GM18861 (cell line): ENCODE measurements at regions not wholly inside any gene's neighbourhood (a gene's known extent, or its start where the extent isn't known, plus 50 kb on each side); places are given as distances from the start of the nearest gene placed in this dataset.
"Not testable (repeated sequence)": the region's sequence is repeated elsewhere in the genome, so short reads cannot be mapped to it uniquely, and the experiment has no call there.

Source experiments
- ATAC-seq: cut with Tn5 transposase; IDR thresholded peaks from one replicate; pipeline ENCODE4 v1.9.1; 2021; ENCODE audit not compliant: unreplicated experiment

- ATAC-seq = no peak
Measured at GRCh38 chr6:120384671-120385070, 949.6 kb downstream of the TBC1D32 start.

GRCh38 chr6:120383681-120384080 is 950.6 kb downstream of the TBC1D32 start:
- ATAC-seq = no peak

- peak; percentile 96 for ATAC-seq
Measured at GRCh38 chr6:120378582-120379220, 955.6 kb downstream of the TBC1D32 start.

- no peak for ATAC-seq
Measured at GRCh38 chr6:120373185-120373584, 961.1 kb downstream of the TBC1D32 start.

GRCh38 chr6:120363429-120363828 is 970.9 kb downstream of the TBC1D32 start:
- no peak for ATAC-seq

- ATAC-seq = not testable (repeated sequence)
Measured at GRCh38 chr6:120358535-120358934, 975.7 kb downstream of the TBC1D32 start.

- ATAC-seq = no peak
Measured at GRCh38 chr6:120357447-120357846, 976.8 kb downstream of the TBC1D32 start.

- no peak for ATAC-seq
Measured at GRCh38 chr6:120355822-120356221, 978.5 kb downstream of the TBC1D32 start.

- no peak for ATAC-seq
Measured at GRCh38 chr6:120354452-120355098, 979.7 kb downstream of the TBC1D32 start.

GRCh38 chr6:120352491-120352890 is 981.8 kb downstream of the TBC1D32 start:
- ATAC-seq = no peak

- no peak for ATAC-seq
Measured at GRCh38 chr6:120348926-120349325, 985.4 kb downstream of the TBC1D32 start.

- no peak for ATAC-seq
Measured at GRCh38 chr6:120328521-120328920, 979.0 kb upstream of the MAN1A1 start.

- peak; percentile 92 for ATAC-seq
Measured at GRCh38 chr6:120320481-120321162, 971.1 kb upstream of the MAN1A1 start.

- peak; percentile 56 for ATAC-seq
Measured at GRCh38 chr6:120304223-120304622, 954.7 kb upstream of the MAN1A1 start.

- ATAC-seq = peak; percentile 75
Measured at GRCh38 chr6:120303527-120303926, 954.0 kb upstream of the MAN1A1 start.

- ATAC-seq = no peak
Measured at GRCh38 chr6:120302041-120302440, 952.5 kb upstream of the MAN1A1 start.

- ATAC-seq = peak; percentile 55
Measured at GRCh38 chr6:120290964-120291363, 941.4 kb upstream of the MAN1A1 start.

- no peak for ATAC-seq
Measured at GRCh38 chr6:120282005-120282404, 932.4 kb upstream of the MAN1A1 start.

- no peak for ATAC-seq
Measured at GRCh38 chr6:120279466-120280167, 930.1 kb upstream of the MAN1A1 start.

- no peak for ATAC-seq
Measured at GRCh38 chr6:120278689-120279396, 929.3 kb upstream of the MAN1A1 start.

GRCh38 chr6:120274547-120274946 is 925.0 kb upstream of the MAN1A1 start:
- ATAC-seq = peak; percentile 86
